Left colon (tissue), 2 donors: ENCODE measurements at regions not wholly inside any gene's neighbourhood (a gene's known extent, or its start where the extent isn't known, plus 50 kb on each side); places are given as distances from the start of the nearest gene placed in this dataset.

ENCODE experiments used
- ATAC-seq: fragments of 200-7000 bp; cut with Tn5 transposase; one replicate; pipeline ENCODE4 v1.9.1; 2020; ENCODE audit warnings: mild to moderate bottlenecking, moderate library complexity
- DNase-seq, 2 donors: peaks; one replicate each; pipeline ENCODE4 v3.0.0-alpha.2; 2020
- intact Hi-C, 2 donors: fragments of 100-400 bp; cut with DNase I in 1 of 2; cut with micrococcal nuclease in 1 of 2; formaldehyde crosslinking; loops; one replicate each; pipeline versions ENCODE4 v1.11.2 to v1.14.0; 2022; cut with DNase I, micrococcal nuclease
- donor health status: DM: no; HTN: no; CAD: no.
- donor health status: DM: yes; HTN: yes; CAD: no.

GRCh38 chr3:94179059-94179458, 116.2 kb downstream of the NSUN3 start:
- ATAC-seq: no peak
- intact Hi-C loops: no loop called here
- DNase-seq: no peak

DNA sequence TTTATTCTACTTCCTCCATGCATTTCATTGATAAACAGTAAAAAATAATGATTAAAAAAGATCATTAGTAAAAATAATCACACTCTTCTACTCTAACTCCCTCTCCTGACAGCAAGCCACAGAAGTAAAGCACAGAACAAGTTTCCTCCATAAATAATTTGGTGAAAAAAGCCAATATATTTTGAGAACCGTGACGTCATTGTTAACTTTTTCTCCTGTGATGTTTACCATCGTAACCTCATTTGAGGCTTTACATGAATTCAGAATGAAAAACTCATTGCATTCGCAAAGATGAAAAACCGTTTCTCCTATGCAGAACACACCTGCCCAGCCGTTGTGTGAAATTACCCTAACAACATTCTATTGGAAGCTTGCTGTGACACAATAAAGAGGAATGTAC, 120.7 kb downstream of the NSUN3 start:
- intact Hi-C loops: no loop called here
- DNase-seq (no peak), ATAC-seq (no peak)

DNA sequence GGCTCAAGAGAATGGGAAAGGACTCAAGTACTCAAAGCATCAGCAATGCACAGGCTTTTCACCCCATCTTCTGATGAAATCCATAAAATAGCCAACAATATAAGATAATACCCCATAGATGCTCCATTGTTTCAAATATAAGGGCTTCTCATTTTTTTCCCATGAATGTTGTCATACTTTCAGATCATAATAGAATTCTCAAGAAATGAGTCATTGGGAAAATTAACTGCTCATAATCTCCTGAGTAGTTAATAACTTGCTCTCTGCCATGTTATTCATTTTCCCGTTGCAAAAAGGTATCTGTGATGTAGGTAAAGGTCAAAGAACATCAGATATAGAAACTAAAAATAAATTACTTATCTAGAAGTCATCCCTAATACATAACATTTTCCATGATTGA, 121.9 kb downstream of the NSUN3 start:
- DNase-seq (no peak), ATAC-seq (no peak)
- intact Hi-C loops: no loop called here

DNA sequence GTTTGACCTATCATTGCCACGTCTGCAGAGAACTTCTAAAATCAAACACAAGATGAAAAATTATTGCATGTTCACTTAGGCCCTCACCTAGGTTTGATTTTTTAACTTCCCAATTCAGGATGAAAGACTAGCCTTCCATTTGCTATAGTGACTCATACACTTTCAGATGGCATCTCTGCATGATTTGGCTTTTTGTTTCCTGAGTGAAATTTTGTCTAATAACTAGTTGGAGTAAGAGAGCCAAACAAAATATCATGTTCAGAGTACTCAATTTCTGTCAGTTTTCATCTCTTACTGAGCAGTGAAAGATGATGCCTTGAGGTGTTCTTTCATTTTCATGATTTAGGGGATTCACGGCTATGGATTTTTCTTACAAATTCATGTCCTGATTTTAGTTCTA, 122.9 kb downstream of the NSUN3 start:
- ATAC-seq: no peak
- intact Hi-C loops: no loop called here
- DNase-seq: no peak

GRCh38 chr3:94187697-94188096, 124.8 kb downstream of the NSUN3 start:
- no peak for ATAC-seq
- no peak for DNase-seq
- intact Hi-C loops: no loop called here

GRCh38 chr3:94195381-94195780, 132.5 kb downstream of the NSUN3 start:
- DNase-seq (no peak), ATAC-seq (no peak)
- intact Hi-C loops: no loop called here

GRCh38 chr3:94206291-94206690, 143.4 kb downstream of the NSUN3 start:
- intact Hi-C loops: no loop called here
- no peak for DNase-seq
- ATAC-seq: no peak

GRCh38 chr3:94210256-94210655, 147.4 kb downstream of the NSUN3 start:
- no peak for DNase-seq
- no peak for ATAC-seq
- intact Hi-C loops: no loop called here

DNA sequence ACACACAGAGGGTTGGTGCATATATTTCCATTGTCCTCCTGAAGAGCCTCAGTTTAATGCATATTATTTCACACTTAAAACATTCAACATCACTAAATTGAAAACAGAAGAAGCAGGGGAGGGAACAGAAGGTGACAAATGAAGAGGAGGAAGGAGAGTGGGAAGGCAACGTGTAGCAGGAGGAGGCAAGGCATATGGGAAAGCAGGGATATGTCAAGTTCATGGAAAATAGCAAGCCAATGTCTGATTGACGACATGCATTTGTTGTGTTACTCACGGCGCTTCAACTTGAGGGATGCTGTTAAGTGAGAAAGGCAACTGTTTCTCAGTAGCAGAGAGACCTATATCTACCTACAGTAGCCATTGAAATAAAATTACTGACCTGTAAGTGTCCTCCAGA, 154.5 kb downstream of the NSUN3 start:
- no peak for ATAC-seq
- intact Hi-C loops: no loop called here
- no peak for DNase-seq

DNA sequence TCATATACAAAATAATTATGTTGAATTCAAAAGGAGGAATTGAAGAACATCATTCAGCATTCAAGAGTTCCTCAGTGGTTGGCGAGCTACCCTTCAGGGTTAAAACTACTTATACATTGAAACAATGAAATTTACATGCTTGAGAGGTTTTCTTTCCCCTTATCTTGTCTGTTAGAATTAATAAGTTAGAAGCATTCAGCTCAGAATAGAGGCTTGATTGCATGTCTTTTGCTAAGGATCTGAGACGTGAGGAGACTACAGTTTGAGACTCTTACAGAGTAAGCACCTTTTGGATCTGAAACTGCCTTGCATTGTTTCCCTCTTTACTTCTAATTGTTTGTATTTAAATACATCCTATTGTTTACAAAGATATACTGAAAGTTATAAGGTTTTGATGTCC, 157.6 kb downstream of the NSUN3 start:
- no peak for DNase-seq
- no peak for ATAC-seq
- intact Hi-C loops: no loop called here

DNA sequence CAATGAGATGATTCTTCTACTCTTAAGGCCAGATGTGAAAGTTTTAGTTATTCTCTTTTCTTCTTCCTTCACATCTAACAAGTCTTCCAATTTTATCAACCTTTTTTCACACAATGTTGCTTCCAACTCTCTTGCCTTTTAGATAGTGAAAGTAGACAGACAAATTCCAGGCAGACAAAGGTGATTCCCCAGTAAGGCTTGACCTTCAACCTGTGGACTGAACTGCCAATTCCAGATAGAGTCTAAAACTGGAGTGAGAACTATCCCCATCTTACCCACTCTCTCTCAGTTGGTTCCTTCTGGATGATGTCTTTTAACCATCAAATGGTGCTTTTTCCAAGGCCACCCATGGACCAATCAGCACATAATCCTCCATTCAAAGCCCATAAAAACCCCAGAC, 159.0 kb downstream of the NSUN3 start:
- ATAC-seq (no peak), DNase-seq (no peak)
- intact Hi-C loops: no loop called here

DNA sequence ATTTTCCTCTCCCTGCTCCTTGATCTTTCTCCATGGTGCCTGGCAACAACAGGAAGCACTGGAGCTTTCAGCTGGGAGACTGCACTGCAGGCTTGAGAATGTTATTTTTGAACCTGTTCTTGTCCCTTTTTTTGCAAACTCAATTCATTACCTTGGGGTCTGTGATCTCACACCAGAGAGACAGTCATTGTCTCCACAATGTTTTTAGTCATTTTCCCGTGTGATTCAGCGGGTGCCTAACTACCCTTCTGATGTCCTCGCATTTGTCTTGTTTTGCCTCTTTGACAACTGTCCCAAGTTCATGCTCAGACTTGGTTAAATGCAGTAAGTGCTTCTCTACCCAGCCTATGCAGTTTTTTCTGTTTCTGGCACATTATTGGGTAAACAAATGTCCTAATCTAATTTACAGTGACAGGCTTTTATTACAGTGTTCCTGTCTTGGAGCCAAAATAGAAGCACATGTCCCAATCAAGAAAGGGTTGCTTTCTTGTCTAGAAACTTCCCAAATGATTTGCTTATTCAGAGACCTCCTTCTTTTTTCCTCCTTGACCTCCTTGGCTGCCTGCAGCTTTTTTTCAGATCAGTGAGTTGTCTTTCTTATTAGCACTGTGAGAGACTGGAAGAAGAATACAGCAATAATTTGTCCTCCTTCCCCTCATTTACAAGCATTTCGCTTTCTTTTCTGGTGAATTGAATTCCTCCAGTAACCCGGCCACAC, 162.4 kb downstream of the NSUN3 start:
- ATAC-seq: no peak
- no peak for DNase-seq
- intact Hi-C loops: no loop called here

DNA sequence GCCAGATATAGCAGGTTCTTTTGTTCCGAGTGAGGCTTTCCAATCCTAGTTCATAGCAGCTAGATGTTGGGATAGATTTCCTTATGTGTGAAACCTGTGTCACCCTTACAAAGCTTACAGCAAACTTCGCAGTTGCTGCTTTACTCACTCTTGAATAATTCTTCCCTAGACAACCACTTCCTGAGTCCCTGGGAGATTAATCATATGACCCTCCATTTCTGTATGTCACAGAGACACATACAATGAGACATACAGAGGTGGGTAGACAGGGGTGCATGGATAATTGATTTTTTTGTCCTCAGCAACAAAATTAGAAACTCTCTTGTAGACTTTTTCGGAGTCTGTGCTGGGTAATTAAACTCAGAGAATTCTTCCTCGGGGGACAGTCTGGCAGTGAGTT, 163.2 kb downstream of the NSUN3 start:
- DNase-seq (no peak), ATAC-seq (no peak)
- intact Hi-C loops: no loop called here

DNA sequence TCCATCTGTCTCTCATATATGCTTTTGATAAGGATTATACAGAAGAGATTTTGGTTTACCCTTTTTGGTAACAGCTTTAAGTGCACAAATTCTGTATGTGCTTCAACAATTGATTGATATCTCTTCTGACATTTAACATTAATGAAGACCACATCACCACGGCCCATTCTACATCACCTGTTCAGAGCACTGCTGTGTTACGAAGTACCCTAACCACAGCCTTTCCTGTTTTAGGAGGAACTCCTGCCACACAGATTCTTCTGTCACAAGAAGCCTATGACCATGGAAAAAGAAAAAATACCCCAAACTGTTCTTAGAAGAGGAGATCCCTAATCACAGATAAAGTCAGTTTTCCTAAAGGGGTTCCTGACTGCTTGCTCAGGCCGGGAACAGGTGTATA, 170.1 kb downstream of the NSUN3 start:
- intact Hi-C loops: no loop called here
- DNase-seq (no peak), ATAC-seq (no peak)

DNA sequence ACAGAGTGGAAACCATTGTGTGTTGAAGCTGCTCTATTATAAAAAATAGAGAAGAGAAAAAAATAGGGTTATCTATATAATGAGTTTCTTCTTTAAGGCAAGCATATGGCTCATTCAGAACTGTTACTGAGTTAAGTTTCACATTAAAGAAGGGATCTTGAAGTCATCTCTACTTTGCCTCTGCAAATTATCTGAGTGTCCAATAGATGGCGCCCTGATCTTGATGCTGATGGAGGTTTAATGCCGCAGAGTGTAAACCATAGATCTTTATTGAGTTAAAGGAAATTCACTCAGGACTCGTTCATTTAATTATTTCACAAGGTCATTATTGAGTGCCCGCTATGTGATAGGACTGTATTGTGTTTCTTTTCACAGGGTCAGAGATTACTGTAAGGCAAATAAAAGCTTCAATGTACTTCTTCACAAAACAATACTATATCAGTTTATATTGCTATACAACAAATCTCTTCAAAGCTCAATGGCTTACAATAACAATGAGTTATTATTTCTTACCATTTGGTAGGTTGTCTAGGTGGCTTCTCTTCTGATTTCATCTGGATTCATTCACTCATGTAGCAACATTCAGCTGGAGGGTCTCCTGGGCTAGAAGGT, 171.4 kb downstream of the NSUN3 start:
- no peak for DNase-seq
- ATAC-seq: peak; percentile 45
- intact Hi-C loops: no loop called here

- intact Hi-C loops: no loop called here
- DNase-seq (no peak), ATAC-seq (no peak)
Observed at GRCh38 chr3:94241986-94242385, 179.1 kb downstream of the NSUN3 start.

DNA sequence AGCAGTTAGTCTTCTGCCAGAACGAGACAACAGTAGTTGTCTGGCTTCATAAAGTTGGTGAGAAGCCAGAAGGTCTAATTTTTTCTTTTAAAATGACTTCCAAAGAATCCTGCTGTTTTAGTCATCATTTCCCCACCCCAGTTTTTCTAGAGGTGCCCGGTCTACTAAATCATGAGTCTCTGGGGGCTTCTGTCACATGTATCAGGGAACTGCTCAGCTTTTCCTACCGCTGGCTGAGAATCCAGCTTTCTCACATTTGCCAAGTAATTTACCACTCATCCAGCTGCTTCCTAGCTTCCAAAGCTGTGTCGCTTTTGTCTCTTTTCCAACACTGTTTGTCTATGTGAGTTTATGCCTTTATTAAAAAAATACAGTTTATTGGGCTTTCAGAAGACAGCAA, 183.3 kb downstream of the NSUN3 start:
- ATAC-seq: no peak
- DNase-seq: no peak
- intact Hi-C loops: no loop called here

GRCh38 chr3:94248042-94248441, 185.2 kb downstream of the NSUN3 start:
- intact Hi-C loops: no loop called here
- ATAC-seq: no peak

DNA sequence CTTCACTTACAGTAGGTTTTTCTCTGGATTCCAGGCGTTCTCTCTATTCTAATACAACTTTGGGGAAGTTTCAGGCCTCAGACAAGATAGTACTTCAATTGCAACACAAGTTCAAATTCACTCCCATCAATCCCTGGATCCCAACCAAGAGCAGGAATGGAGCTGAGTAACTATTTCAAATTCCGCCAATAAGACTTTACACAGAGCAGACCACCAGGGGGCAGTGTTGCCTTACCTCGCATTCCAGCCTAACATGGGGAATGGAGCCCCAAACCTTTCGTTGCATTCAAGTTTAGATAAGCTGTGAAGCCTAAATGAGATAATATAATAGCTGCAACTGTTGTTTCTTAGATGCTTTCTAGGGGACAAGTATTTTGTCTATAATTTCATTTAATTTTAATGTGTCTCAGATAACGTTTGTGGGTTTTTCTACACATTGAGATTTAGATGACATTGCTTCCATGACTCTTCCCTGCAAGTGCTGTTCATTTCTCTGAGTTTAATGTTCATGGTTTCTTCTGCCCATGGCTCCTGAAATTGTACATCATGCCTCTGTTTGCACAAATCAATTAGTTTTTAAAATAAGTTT, 186.7 kb downstream of the NSUN3 start:
- intact Hi-C loops: no loop called here
- ATAC-seq (peak; percentile 67), DNase-seq (peak; percentile 39 to 81)

More at GRCh38 chr3:94248042-94248441, 185.2 kb downstream of the NSUN3 start:
- no peak for DNase-seq

DNA sequence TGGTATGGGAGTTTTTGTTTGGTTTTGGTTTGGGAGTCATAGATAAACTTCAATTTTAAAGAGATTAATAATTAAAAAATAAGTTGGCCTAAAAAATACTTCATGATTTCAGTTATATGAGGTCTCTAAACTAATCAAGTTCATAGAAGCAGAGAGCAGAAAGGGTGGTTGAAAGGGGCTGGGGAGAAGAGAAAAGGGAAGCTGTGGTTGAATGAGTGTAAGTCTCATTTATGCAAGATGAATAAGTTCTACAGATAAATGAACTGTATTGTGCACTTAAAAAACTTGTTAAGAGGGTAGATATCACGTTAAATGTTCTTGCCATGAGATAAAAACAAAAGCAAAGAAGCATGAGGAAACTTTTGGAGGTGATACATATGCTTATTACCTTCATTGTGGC, 188.7 kb downstream of the NSUN3 start:
- ATAC-seq (no peak), DNase-seq (no peak)
- intact Hi-C loops: no loop called here

DNA sequence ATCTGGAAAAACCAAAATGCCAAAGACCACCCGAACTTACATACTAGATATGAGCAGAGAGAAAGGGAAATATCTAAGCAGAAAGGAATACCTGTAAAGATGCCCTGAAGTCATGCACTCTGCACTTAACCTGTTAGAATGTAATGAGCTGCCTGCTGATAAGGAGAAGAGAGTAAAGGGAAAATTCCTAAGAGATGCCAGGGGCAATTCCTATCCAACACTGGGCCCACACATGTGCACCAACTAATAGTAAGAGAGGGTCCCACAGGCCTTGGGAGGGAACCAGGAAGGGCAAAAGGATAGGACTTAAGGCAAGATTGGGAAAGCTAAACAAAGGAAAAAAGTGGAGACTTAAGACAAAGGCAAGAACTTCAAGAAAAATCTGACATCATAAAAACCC, 189.5 kb downstream of the NSUN3 start:
- DNase-seq (no peak), ATAC-seq (no peak)
- intact Hi-C loops: no loop called here
